Suppressor macrophage treated with lipopolysaccharide for 4 hours (primary cell): ENCODE measurements at regions not wholly inside any gene's neighbourhood (a gene's known extent, or its start where the extent isn't known, plus 50 kb on each side); places are given as distances from the start of the nearest gene placed in this dataset.

Experiments used
- DNase-seq: peaks from one replicate; pipeline ENCODE4 v3.0.0-alpha.2; 2020

- DNase-seq: no peak
Observed at GRCh38 chr10:56722912-56723311, 361.9 kb upstream of the ZWINT start.

GRCh38 chr10:56715262-56715661, 354.2 kb upstream of the ZWINT start:
- no peak for DNase-seq

GRCh38 chr10:56698506-56698905, 337.4 kb upstream of the ZWINT start:
- no peak for DNase-seq

GRCh38 chr10:56679578-56679977, 318.5 kb upstream of the ZWINT start:
- no peak for DNase-seq

GRCh38 chr10:56662765-56663447, 301.8 kb upstream of the ZWINT start:
- DNase-seq: no peak

- DNase-seq: no peak
Observed at GRCh38 chr10:56653289-56653688, 292.2 kb upstream of the ZWINT start.

GRCh38 chr10:56646329-56647111, 285.5 kb upstream of the ZWINT start:
- DNase-seq: no peak

- no peak for DNase-seq
Observed at GRCh38 chr10:56633876-56634452, 272.9 kb upstream of the ZWINT start.

GRCh38 chr10:56632537-56632936, 271.5 kb upstream of the ZWINT start:
- DNase-seq: no peak

GRCh38 chr10:56624082-56624481, 263.0 kb upstream of the ZWINT start:
- DNase-seq: no peak

GRCh38 chr10:56623064-56623463, 262.0 kb upstream of the ZWINT start:
- no peak for DNase-seq

- peak; percentile 19 for DNase-seq
Observed at GRCh38 chr10:56622335-56622973, 261.4 kb upstream of the ZWINT start.

GRCh38 chr10:56606202-56606601, 245.1 kb upstream of the ZWINT start:
- DNase-seq: no peak

GRCh38 chr10:56605051-56605450, 244.0 kb upstream of the ZWINT start:
- DNase-seq: no peak

GRCh38 chr10:56604624-56605023, 243.6 kb upstream of the ZWINT start:
- DNase-seq: no peak

- no peak for DNase-seq
Observed at GRCh38 chr10:56599201-56599600, 238.1 kb upstream of the ZWINT start.

- DNase-seq: no peak
Observed at GRCh38 chr10:56596257-56596656, 235.2 kb upstream of the ZWINT start.

GRCh38 chr10:56593120-56593519, 232.1 kb upstream of the ZWINT start:
- no peak for DNase-seq

GRCh38 chr10:56586461-56586891, 225.4 kb upstream of the ZWINT start:
- DNase-seq: no peak

GRCh38 chr10:56585447-56586171, 224.6 kb upstream of the ZWINT start:
- DNase-seq: no peak

GRCh38 chr10:56583316-56583715, 222.3 kb upstream of the ZWINT start:
- no peak for DNase-seq

- no peak for DNase-seq
Observed at GRCh38 chr10:56567580-56567979, 206.5 kb upstream of the ZWINT start.

GRCh38 chr10:56561336-56561735, 200.3 kb upstream of the ZWINT start:
- no peak for DNase-seq
